Stimulated activated CD4-positive, alpha-beta T cell treated with anti-CD3 and anti-CD28 coated beads, Interleukin-1b, Interleukin-23, amount 100 ng/mL, for 48 hours (primary cell): ENCODE measurements at regions not wholly inside any gene's neighbourhood (a gene's known extent, or its start where the extent isn't known, plus 50 kb on each side); places are given as distances from the start of the nearest gene placed in this dataset.

Experiments used
- DNase-seq: peaks from one replicate; pipeline ENCODE4 v3.0.0-alpha.2; 2020

GRCh38 chr4:14667624-14668151 is 334.6 kb upstream of the CPEB2 start:
- DNase-seq, result no peak

- DNase-seq, result no peak
These were observed 334.0 kb upstream of the CPEB2 start for GRCh38 chr4:14668296-14668695.

GRCh38 chr4:14669371-14669770 is 332.9 kb upstream of the CPEB2 start:
- DNase-seq, result no peak

DNA sequence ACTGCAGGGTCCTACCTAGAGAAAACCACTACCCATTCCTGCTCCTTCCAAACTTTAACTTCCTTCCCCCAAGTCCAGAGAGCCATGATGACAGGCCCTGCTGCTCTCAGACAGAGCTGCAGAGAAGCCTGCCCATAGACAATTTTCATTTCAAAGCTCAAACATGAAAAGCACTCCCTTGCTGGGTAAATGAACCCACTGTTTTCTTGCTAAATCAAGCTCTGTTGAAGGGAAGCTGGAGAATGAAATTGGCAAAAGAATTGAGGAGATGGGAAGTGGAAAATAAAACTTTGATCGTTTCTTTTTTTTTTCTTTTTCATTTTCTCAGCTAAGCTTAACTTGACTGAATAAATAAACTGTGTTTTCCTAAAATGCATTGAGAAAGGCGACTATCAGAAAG is 331.1 kb upstream of the CPEB2 start:
- no peak for DNase-seq

- DNase-seq, result no peak
These were observed 326.8 kb upstream of the CPEB2 start for GRCh38 chr4:14675279-14675985.

DNA sequence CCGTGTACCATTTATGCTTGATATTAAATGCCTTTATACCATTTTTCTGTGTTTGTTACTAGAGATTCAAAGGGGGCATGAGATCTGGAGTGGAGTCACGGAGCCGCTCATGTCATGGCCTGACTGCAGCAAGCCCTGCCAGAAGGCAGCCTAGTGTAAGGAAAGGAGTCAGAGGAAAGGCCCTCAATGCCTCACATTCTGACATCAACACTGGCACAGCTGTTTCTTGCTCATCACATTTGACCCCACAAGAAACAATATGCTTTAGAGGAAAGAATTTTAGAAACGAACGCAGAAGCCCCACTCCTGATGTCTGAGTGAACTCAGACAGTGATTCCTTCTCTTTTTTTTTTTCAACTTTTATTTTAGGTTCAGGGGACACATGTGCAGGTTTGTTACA is 322.4 kb upstream of the CPEB2 start:
- DNase-seq, result no peak

DNA sequence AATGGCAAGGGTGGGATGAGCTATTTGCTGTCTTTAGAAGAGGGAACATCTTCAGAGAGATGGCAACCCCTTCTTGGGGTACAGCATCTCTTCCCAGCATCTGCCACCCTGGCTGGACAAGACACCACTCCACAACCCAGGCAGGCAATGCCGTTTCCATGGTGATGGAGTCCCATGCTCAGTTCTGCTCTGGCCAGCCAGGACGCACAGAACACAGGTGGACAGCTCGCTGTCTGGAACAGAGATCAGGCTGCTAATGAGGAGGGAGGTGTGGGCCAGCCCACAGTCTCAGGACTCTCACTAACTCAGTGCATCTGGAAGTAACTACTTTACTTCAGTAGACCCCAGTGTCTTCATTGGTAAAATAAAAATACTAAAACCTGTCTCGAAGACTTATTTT is 321.0 kb upstream of the CPEB2 start:
- no peak for DNase-seq

DNA sequence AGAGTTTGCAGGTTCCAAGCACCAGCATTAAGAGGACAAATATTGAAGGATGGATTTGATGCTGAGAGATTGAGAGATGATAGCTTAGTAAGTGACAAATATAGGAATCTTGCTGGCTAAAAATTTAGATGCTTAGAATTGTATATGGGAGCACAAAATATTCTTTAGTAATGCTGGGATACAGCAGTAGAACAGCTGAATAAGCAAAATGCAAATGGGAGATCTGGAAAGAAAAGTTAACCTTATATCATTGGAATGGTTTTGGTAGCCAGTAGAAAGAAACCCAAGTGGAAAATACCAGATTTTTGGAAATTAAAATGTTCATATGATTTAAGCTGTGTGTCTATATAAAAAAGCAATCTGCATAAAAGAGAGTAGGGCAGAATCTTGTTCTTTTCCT is 308.6 kb upstream of the CPEB2 start:
- no peak for DNase-seq

DNA sequence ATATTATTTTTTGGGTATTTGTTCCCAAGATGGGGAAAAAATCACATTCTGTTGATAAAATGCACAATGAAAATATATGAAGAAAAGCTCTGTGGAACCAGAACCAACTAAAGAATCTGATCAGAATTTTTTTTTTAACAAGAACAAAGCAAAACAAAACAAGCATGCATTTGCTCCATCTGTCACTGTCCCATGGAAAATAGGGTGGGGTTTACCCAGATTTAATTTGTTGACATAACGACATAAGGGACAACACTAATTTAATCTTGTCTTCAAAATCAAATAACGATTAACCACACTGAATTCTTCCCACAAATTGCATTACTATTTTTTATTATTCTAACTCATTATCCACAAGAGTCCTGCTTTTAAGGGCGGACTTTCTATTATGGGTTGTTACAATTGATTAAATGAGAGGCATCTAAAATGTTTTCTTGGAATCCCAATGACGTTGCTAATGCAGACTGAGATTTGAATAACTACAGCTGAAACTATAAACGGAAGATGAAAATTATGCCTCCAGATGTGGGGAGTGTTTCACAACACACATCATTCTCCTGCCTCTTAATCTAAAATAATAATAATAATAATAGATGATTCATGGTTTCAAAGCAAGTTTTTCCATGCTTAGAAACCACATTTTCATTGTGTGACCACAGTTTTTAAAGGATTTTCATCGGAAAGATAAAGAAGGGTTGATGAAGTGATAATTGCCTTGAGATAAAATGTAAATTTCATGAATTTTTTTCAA is 307.0 kb upstream of the CPEB2 start:
- no peak for DNase-seq

GRCh38 chr4:14700083-14700482 is 302.2 kb upstream of the CPEB2 start:
- DNase-seq, result no peak

DNA sequence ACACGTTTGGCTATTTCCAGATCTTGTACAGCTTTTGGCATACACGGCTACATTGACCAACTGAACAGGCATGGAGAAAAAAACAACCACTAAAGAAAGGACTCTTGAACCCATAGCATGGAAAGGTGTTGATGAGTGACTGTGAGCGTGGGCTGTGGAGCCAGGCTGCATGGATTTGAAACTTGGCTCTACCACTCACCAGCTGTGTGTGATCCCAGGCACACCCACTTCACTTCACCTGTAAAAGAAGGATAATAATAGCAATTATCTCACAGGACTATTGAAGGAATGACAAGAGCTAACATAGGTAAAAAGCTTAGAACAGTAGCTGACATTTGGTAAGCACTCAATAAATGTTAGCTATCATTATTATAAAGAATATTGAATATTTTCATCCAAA is 301.7 kb upstream of the CPEB2 start:
- DNase-seq, result no peak

DNA sequence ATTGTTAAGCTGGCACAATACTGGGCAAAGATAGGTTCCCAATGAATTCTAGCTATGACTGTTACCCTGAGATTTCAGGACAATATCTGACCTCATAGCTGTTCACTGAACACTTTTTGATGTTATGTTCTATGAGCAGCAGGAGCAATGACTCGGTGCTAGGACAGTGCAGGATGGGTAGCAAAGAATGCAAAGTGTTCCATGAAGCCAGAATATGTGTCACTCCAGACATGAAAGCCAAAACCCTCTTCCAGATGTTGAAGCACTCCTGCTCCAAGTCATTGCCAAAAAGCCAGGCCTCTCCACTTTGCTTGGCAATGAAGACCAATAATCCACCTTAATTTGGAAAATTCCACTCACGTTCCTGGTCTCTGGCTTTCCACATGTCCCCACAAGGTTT is 300.9 kb upstream of the CPEB2 start:
- DNase-seq, result no peak

DNA sequence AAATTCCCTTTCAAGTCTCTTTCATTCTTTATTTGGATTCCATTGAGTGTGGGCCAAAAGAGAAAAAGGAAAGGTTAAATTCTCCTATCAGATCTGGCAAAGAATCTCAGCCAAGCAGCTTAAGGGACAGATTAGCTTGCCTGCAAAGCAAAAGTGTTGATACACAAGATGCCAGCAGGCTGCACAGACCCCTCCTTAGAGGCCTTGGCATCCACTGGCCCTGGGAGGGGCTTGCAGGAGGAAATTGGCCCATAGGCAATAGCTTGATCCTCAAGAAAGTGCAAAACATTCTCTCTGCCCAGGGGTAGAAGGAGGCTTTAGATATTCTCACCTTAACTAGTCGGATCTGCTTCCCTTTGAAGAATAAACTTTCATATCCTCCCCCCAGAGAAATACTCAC is 300.4 kb upstream of the CPEB2 start:
- DNase-seq, result no peak

GRCh38 chr4:14708574-14708973 is 293.7 kb upstream of the CPEB2 start:
- DNase-seq, result no peak

DNA sequence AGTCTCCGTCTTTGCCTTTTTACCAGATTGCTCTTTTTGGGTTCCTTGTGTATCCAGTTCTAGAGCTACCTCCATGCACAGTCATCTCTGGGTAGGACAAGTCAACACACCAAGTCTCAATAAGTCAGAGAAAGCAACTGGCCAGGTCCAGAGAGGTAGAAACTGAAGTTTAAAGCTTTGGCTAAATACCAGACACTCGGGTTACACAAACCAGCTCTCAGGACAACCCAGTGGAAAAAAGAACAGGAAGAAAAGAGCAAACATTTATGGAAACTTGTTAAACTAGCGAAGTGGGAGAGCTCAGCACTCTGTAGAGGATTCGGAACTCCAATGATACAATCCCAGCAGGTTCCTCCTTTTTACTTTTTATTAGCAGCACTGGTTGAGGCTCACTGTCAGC is 291.0 kb upstream of the CPEB2 start:
- DNase-seq, result no peak

DNA sequence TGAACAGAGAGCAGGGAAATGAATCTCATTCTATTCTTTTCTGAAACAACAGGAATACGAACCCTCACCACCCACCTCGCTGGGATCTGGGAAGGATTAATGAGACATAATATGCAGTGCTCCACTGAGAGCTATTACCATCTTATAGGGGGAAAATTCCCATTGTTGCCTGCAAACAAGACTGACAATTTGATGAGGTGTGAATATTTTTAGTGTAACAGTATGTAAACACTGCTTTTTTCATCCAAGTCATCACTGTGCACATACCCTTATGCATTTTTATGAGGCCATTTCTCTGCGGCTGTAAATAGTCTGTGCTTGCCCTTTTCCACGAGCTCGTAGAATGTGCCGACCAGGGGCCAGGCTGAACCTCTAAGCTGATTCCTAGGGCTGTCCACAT is 285.6 kb upstream of the CPEB2 start:
- DNase-seq, result no peak

DNA sequence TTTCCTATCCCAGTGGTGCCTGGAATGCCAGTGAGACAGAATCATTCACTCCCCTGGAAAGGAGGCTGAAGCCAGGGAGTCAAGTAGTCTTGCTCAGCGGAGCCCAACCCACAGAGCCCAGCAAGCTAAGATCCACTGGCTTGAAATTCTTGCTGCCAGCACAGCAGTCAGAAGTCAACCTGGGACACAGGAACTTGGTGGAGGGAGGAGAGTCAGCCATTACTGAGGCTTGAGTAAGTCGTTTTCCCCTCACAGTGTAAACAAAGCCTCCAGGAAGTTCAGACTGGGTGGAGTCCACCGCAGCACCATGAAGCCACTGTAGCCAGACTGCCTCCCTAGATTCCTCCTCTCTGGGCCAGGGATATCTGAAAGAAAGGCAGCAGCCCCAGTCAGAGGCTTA is 283.2 kb upstream of the CPEB2 start:
- no peak for DNase-seq

GRCh38 chr4:14726441-14726840 is 275.8 kb upstream of the CPEB2 start:
- DNase-seq, result no peak

- DNase-seq, result no peak
These were observed 275.4 kb upstream of the CPEB2 start for GRCh38 chr4:14726877-14727361.

DNA sequence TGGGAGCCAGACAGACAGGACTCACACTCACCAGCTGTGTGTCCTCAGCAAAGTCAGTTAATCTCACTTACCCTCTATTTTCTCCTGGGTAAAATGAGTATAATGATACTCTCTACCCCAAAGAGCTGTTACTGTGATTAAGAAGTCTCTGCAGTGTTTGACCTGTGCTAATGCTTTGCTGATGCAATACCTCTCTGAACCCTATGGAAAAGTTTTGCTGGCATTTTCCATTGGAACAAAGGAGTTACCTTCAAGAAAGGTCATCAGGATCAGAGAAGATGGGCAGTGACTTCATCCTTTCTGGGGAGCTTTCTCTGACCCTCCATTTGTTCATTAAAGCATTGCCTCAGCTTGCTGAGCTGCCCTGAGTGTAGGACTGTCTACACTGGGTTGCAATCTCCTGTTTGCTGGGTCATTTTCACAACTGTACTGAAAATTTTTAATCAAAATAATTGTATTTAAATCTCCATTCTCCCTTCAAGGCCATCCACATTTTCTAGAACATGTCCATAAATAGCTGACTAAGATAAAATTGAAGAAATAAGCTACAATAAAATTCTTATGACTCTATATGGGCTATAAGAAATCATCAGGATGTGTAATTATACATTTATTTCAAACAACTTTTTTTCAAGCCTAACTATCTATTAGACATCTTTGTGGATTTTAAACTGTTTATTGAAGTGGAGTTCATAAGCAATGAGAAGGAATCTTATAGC is 272.8 kb upstream of the CPEB2 start:
- DNase-seq, result no peak

GRCh38 chr4:14742054-14742453 is 260.2 kb upstream of the CPEB2 start:
- DNase-seq, result no peak

GRCh38 chr4:14743172-14743571 is 259.1 kb upstream of the CPEB2 start:
- no peak for DNase-seq

DNA sequence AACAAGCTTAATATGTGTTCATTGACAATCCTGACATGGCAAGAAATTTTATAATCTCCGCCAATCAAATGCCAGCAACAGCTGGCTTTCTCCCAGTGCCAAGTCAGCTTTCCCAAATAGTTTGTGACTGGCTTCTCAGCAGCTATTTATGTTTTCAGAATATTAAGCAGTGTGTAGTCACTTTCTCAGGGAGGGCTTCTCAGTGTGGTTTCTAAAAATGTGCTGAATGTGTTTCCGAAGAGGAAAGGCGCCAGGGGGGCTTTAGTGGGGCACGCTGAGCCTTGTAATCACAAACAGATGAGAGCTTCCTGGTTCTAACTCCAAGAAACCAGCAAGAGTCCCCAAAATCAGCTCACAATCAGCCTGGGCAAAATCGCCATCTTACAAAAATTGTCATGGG is 258.7 kb upstream of the CPEB2 start:
- no peak for DNase-seq

DNA sequence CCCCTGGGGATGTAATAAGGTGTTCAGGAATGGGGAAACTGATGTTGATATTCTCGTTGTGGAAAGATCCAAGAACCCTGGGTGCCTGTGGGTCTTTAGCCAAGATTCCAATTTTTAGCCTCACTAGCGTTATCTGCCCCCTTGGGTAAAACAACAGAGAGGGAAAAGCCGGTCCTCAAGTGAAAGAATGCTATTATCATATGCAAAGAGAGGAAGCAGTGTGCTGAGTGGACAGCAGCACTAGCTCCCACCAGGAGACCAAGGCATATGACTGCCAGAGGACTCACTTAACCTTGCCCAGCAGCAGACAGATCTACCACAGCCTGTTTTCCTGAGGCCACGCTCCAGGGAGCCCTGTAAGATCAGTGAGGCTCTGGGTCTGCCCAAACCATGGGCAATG is 257.9 kb upstream of the CPEB2 start:
- DNase-seq, result no peak
